ENCODE measurements at regions not wholly inside any gene's neighbourhood (a gene's known extent, or its start where the extent isn't known, plus 50 kb on each side); places are given as distances from the start of the nearest gene placed in this dataset.

GRCh38 chr21:35764586-35764985, 295.7 kb downstream of the SETD4 start:
- DNase-seq (ENCODE audit: low read depth, low spot score), result no peak

GRCh38 chr21:35764077-35764476, 296.2 kb downstream of the SETD4 start:
- no peak for DNase-seq (ENCODE audit: low read depth, low spot score)
- TF ChIP-seq CTCF (conservative IDR thresholded peaks at IDR 0.05), result no peak
- Mint-ChIP-seq H3K27ac (ENCODE audit: unreplicated experiment) (no peak overlapping the region), H3K4me3 (no peak overlapping the region), H3K36me3 (ENCODE audit: low read depth) (no peaks in the 10 kb centered on the region), H3K4me1 (no peaks in the 10 kb centered on the region), H3K27me3 (ENCODE audit: low read depth) (peaks cover 8% of the 10 kb centered on the region), H3K9me3 (peaks cover 3% of the 10 kb centered on the region)

More at GRCh38 chr21:35764586-35764985, 295.7 kb downstream of the SETD4 start:
- Mint-ChIP-seq H3K36me3 (ENCODE audit: low read depth) (no peaks in the 10 kb centered on the region), H3K27ac (ENCODE audit: unreplicated experiment) (no peak overlapping the region), H3K27me3 (ENCODE audit: low read depth) (peaks cover 6% of the 10 kb centered on the region), H3K9me3 (peaks cover 3% of the 10 kb centered on the region), H3K4me3 (no peak overlapping the region), H3K4me1 (no peaks in the 10 kb centered on the region)
- TF ChIP-seq CTCF (conservative IDR thresholded peaks at IDR 0.05), result no peak

- peaks cover 11% of the 10 kb centered on the region for H3K27me3 Mint-ChIP-seq (ENCODE audit: low read depth)
- no peaks in the 10 kb centered on the region for H3K36me3 Mint-ChIP-seq (ENCODE audit: low read depth)
- H3K4me3 Mint-ChIP-seq, result no peak overlapping the region
- H3K9me3 Mint-ChIP-seq, result peaks cover 7% of the 10 kb centered on the region
- TF ChIP-seq CTCF (conservative IDR thresholded peaks at IDR 0.05), result no peak
- no peak for DNase-seq (ENCODE audit: low read depth, low spot score)
- H3K27ac Mint-ChIP-seq (ENCODE audit: unreplicated experiment), result no peak overlapping the region
- no peaks in the 10 kb centered on the region for H3K4me1 Mint-ChIP-seq
Observed at GRCh38 chr21:35754583-35754982, 305.7 kb downstream of the SETD4 start.

GRCh38 chr21:35753308-35753707, 307.0 kb downstream of the SETD4 start:
- DNase-seq (ENCODE audit: low read depth, low spot score), result no peak
- no peak overlapping the region for H3K4me3 Mint-ChIP-seq
- H3K9me3 Mint-ChIP-seq, result peaks cover 6% of the 10 kb centered on the region
- peaks cover 9% of the 10 kb centered on the region for H3K27me3 Mint-ChIP-seq (ENCODE audit: low read depth)
- no peaks in the 10 kb centered on the region for H3K4me1 Mint-ChIP-seq
- H3K27ac Mint-ChIP-seq (ENCODE audit: unreplicated experiment), result no peak overlapping the region
- no peak for TF ChIP-seq CTCF (conservative IDR thresholded peaks at IDR 0.05)
- H3K36me3 Mint-ChIP-seq (ENCODE audit: low read depth), result no peaks in the 10 kb centered on the region

GRCh38 chr21:35751171-35751570, 309.2 kb downstream of the SETD4 start:
- Mint-ChIP-seq H3K27me3 (ENCODE audit: low read depth) (peaks cover 6% of the 10 kb centered on the region), H3K36me3 (ENCODE audit: low read depth) (no peaks in the 10 kb centered on the region), H3K9me3 (peaks cover 5% of the 10 kb centered on the region), H3K27ac (ENCODE audit: unreplicated experiment) (no peak overlapping the region), H3K4me3 (no peak overlapping the region), H3K4me1 (no peaks in the 10 kb centered on the region)
- DNase-seq (ENCODE audit: low read depth, low spot score), result no peak
- no peak for TF ChIP-seq CTCF (conservative IDR thresholded peaks at IDR 0.05)

GRCh38 chr21:35749904-35750303, 310.4 kb downstream of the SETD4 start:
- H3K27me3 Mint-ChIP-seq (ENCODE audit: low read depth), result no peaks in the 10 kb centered on the region
- no peaks in the 10 kb centered on the region for H3K4me1 Mint-ChIP-seq
- DNase-seq (ENCODE audit: low read depth, low spot score), result no peak
- H3K4me3 Mint-ChIP-seq, result no peak overlapping the region
- H3K36me3 Mint-ChIP-seq (ENCODE audit: low read depth), result no peaks in the 10 kb centered on the region
- H3K27ac Mint-ChIP-seq (ENCODE audit: unreplicated experiment), result peak overlapping the region; percentile 53
- TF ChIP-seq CTCF (conservative IDR thresholded peaks at IDR 0.05), result no peak
- H3K9me3 Mint-ChIP-seq, result peaks cover 5% of the 10 kb centered on the region
